IPS-18a (cell line): ENCODE measurements at regions not wholly inside any gene's neighbourhood (a gene's known extent, or its start where the extent isn't known, plus 50 kb on each side); places are given as distances from the start of the nearest gene placed in this dataset.

Experiments
- H3K27ac ChIP-seq: one replicate; pipeline ENCODE4 v1.5.1; 2013; ENCODE audit warnings: low read length
- H3K27me3 ChIP-seq: one replicate; pipeline ENCODE4 v1.6.1; 2013; ENCODE audit warnings: mild to moderate bottlenecking, low read length; ENCODE audit not compliant: control insufficient read depth, insufficient read depth
- H3K36me3 ChIP-seq: one replicate; pipeline ENCODE4 v1.6.1; 2013; ENCODE audit warnings: low read depth, low read length; ENCODE audit not compliant: control insufficient read depth
- H3K4me1 ChIP-seq: one replicate; pipeline ENCODE4 v1.6.1; 2013; ENCODE audit warnings: low read depth, low read length; ENCODE audit not compliant: control insufficient read depth
- H3K4me3 ChIP-seq: one replicate; pipeline ENCODE4 v1.5.1; 2013; ENCODE audit warnings: low read length
- H3K9ac ChIP-seq: one replicate; pipeline ENCODE4 v1.6.1; 2013; ENCODE audit warnings: mild to moderate bottlenecking, low read length, moderate library complexity
- H3K9me3 ChIP-seq: one replicate; pipeline ENCODE4 v1.6.1; 2013; ENCODE audit warnings: low read depth, low read length; ENCODE audit not compliant: control insufficient read depth

DNA sequence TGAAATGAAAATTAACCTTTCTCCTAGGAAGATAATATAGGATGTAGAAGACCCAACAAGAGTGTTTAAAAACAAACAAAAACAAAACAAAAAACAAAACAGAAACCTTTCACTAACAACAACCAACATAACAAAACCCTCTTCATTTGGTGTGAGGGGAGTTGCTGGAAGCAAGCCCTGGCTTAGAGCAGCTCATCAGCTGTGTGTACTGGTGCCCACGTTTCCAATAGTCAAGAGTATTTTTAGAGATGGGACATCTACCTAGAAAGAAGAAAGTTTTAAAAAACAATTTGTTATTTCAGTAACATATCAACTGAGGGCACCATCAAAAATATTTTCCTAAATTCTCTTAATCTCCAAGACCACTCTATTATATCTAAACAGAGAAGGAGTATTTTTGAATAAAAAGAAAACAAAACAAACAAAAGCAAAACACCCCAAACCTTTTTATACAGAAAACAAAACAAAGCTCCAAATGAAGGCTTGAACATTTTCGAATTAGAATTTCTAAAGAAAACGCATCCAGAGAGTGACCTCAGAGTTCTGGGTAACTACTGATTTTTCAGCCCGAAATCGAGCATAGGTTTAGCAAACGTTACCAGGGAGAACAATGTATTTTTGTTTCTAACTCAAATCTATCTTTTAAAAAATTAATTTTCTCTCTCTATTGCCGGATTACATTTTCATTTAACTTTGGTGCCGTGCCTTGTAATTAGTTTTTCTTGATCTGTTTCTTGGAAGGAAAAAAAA is 134.6 kb downstream of the INSIG2 start:
- Histone ChIP-seq H3K27ac (no peak overlapping the region), H3K9ac (peak overlapping the region; percentile 73), H3K9me3 (no peaks in the 10 kb centered on the region), H3K4me3 (peak overlapping the region; percentile 76), H3K27me3 (peaks cover 31% of the 10 kb centered on the region), H3K4me1 (peaks cover 21% of the 10 kb centered on the region), H3K36me3 (no peaks in the 10 kb centered on the region)

DNA sequence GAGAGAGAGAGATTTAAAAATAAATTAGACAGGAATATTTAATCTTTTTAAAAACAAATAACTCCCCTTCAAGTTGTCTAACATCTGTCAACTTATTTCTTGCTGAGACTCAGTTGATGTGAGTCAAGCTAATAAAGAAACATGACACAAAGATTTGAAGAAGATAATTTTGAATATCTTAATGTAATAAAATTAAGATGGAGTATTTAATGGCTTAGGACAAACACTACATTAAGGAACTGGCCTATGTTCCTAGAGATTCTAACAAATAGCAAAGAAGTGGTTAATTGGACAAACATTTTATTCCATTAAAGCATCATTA is 134.0 kb downstream of the INSIG2 start:
- no peak overlapping the region for H3K27ac ChIP-seq
- no peak overlapping the region for H3K9ac ChIP-seq

DNA sequence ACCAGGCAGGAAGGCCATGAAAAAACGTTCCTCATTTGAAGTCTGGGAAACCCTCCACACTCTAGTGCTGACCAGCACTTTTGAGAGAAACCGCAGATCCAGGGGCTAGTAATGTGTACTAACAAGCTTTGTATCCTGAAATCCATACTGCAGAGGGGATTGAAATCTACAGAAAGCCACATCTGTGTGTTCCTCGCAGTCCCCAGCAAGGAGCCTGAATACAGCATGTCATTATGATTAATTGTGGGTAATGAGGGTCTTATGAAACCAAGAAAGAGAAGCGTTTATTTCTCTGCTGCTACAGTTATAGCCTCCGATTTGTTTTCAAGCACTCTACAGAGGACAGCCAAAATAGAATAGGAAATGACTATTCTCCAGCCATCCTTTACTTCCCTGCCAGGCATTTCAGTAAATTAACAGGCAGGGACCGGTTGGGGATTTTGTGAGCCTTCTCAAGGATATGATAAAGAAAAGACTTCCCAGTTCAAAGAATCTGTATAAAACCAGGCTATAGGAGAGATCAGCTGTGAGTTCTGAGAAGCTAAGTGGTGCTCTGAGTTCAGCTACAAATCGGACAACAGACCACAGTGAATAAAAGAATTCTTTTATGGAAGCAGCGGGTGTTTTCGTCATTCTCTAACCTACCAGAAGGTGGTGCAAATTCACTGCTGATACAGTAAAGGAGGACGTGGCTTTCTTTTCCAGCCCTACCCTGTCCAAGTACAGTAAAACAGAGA is 133.4 kb downstream of the INSIG2 start:
- no peaks in the 10 kb centered on the region for H3K9me3 ChIP-seq

More for the DNA sequence above, 134.0 kb downstream of the INSIG2 start:
- H3K27me3 ChIP-seq = peaks cover 31% of the 10 kb centered on the region
- H3K4me3 ChIP-seq = no peak overlapping the region
- no peaks in the 10 kb centered on the region for H3K36me3 ChIP-seq
- no peaks in the 10 kb centered on the region for H3K9me3 ChIP-seq
- H3K4me1 ChIP-seq = peaks cover 21% of the 10 kb centered on the region

DNA sequence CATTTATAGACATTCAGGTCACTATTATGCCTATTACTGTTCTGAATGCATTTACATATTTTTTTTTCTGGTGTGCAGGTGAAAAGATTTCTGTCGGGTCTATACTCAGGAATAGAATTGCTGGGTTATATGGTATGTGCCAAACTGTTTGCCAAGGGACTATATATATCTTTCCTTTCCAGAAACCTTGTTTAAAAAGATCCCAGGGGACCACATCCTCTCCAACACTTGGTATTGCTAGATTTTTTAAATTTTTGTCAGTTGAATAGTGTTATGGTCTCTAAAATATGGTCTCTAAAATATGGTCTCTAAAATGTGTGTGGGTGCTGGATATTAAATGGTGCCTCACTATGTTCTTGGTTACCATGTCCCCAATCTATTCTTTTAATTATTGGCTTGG is 131.3 kb downstream of the INSIG2 start:
- H3K9ac ChIP-seq = no peak overlapping the region
- H3K36me3 ChIP-seq = no peaks in the 10 kb centered on the region
- no peaks in the 10 kb centered on the region for H3K9me3 ChIP-seq
- peaks cover 20% of the 10 kb centered on the region for H3K27me3 ChIP-seq
- peaks cover 12% of the 10 kb centered on the region for H3K4me1 ChIP-seq
- no peak overlapping the region for H3K4me3 ChIP-seq
- no peak overlapping the region for H3K27ac ChIP-seq

More for the DNA sequence above, 133.4 kb downstream of the INSIG2 start:
- H3K27me3 ChIP-seq = peaks cover 31% of the 10 kb centered on the region
- H3K27ac ChIP-seq = no peak overlapping the region
- H3K9ac ChIP-seq = no peak overlapping the region
- no peaks in the 10 kb centered on the region for H3K36me3 ChIP-seq
- peaks cover 21% of the 10 kb centered on the region for H3K4me1 ChIP-seq
- no peak overlapping the region for H3K4me3 ChIP-seq

DNA sequence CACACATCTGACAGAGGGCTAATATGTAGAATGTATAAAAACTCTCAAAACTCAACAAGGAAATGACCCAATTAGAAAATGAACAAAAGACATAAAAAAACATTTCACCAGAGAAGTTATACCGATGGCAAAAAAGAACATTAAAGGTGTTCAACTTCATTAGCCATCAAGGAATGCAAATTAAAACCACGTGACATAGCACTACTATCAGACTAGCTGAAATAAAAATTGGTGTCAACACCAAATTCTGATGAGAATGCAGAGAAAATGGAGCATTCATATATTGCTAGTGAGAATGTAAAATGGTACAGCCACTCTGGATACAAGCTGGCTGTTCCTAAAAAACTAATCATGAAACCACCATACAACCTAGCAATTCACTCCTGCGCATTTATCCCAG is 128.0 kb downstream of the INSIG2 start:
- Histone ChIP-seq H3K27me3 (no peaks in the 10 kb centered on the region), H3K4me3 (no peak overlapping the region), H3K4me1 (no peaks in the 10 kb centered on the region), H3K9ac (no peak overlapping the region), H3K36me3 (no peaks in the 10 kb centered on the region), H3K9me3 (no peaks in the 10 kb centered on the region), H3K27ac (no peak overlapping the region)

DNA sequence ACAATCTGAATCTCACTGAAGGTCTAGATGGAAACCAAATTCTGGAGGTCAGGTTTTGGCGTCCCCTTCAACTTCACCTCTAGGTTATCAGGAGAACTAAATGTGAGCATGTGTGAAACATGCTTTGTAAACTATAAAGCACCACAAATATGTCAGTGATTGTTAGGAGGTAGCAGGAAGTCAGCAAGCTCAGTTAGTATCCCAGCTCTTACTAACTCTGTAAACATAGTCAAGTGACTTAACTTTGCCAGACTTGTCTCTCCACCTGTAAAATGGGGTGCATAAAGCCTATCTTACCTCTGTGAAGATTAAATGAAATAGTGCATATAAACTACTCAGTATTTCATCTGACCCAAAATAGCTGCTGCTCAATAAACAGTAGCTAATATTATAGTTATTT is 121.5 kb downstream of the INSIG2 start:
- Histone ChIP-seq H3K9ac (no peak overlapping the region), H3K4me1 (no peaks in the 10 kb centered on the region), H3K4me3 (no peak overlapping the region), H3K36me3 (no peaks in the 10 kb centered on the region), H3K9me3 (no peaks in the 10 kb centered on the region), H3K27ac (no peak overlapping the region), H3K27me3 (no peaks in the 10 kb centered on the region)

DNA sequence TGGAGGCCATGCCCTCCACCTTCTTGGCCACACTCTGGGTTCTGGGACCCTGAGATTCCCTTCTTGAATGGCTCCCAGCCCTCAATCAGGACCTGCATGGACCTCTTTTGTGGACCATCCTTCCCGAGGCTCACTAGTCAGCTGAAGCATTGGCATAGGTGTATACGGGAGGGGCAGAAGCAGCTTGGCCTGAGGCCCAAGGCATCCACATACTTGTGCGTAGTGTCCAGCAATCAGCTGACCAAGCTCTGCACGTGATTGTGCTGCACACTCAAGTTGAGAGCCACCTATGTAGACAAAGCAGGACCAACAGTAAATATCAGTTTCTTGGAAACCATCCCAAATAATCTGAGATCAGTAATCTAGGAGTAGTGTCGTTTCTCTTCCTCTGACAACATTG is 119.6 kb downstream of the INSIG2 start:
- no peak overlapping the region for H3K27ac ChIP-seq
- H3K9me3 ChIP-seq = no peaks in the 10 kb centered on the region
- no peak overlapping the region for H3K9ac ChIP-seq
- H3K4me1 ChIP-seq = no peaks in the 10 kb centered on the region
- H3K27me3 ChIP-seq = no peaks in the 10 kb centered on the region
- H3K36me3 ChIP-seq = no peaks in the 10 kb centered on the region
- H3K4me3 ChIP-seq = no peak overlapping the region

DNA sequence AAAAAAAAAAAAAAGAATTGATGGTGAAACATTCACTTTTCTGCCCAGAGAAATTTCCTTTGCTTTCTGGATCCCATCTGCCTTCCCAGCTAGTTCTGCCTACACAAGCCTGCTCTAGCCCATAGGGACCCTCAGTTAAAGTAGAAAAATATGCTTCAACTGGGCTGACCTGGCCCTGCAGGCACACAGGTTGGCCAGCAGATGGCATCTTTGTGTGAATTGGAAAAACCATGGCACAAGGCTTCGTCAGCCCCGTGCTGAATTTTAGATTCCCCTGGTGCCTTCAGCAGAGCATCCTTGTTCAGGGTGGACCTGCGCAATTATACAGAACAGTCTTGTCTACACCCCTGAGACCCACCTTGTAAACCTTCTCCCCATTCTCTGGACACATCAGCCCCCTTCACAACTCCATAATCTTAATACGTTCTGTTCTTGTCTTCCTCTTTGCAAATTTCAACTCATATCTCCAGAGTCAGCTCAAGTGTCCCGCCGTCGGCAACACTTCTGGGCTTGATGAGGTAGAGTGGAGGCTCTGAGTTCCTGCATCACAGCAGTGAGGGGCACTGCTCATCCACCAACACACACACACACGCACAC is 114.5 kb downstream of the INSIG2 start:
- no peak overlapping the region for H3K27ac ChIP-seq
- H3K36me3 ChIP-seq = no peaks in the 10 kb centered on the region
- no peaks in the 10 kb centered on the region for H3K9me3 ChIP-seq
- H3K4me1 ChIP-seq = no peaks in the 10 kb centered on the region
- H3K27me3 ChIP-seq = no peaks in the 10 kb centered on the region
- no peak overlapping the region for H3K4me3 ChIP-seq
- no peak overlapping the region for H3K9ac ChIP-seq

DNA sequence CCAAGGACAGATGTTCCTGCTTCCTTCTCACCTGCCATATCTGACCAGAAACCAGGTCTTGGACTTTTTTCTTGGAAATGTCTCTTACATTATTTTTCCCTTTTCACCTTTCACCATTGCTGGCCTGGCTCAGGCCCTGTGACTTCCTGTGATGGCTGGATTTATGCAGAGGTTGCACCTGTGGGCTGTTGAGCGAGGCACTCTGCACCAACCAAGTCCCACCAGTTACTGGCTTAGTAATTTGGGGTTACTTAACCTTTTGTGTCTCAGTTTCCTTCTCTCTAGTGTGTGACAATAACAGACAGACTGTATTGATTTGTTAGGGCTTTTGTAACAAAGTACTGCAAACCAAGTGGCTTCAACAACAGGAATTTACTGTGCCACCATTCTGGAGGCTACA is 110.0 kb downstream of the INSIG2 start:
- Histone ChIP-seq H3K9ac (no peak overlapping the region), H3K27ac (no peak overlapping the region), H3K27me3 (no peaks in the 10 kb centered on the region), H3K4me1 (no peaks in the 10 kb centered on the region), H3K4me3 (no peak overlapping the region), H3K9me3 (no peaks in the 10 kb centered on the region), H3K36me3 (no peaks in the 10 kb centered on the region)

DNA sequence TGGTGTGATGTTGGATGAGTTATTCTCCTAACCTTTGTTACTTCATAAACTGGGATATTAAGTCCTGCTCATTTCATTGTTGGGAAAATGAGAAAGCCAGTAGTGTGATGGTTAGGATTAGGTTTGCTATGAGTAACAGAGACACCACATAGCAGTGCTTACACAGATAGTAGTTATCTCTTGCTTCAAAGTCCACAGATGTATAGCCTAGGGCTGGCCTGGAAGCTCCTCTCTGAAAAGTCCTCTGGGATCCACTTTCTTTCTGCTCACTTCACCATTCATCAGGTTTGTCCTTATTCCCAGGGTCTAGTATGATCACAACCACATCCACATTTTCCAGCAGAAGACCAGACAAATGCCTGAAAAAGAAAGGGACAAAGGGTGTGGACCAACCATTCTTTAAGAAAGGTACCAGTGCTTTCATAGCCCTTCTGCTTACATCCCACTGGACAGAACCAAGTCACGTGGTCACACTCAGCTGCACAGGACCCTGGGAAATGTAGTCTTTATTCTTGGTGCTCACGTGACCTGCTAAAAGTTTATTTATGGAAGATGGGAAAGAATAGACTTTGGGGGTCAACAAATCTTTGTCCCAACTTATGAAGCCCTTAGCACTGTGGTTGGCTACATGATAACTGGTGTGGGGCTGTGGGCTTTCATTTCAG is 108.9 kb downstream of the INSIG2 start:
- H3K9ac ChIP-seq = no peak overlapping the region
- H3K27me3 ChIP-seq = no peaks in the 10 kb centered on the region
- H3K9me3 ChIP-seq = no peaks in the 10 kb centered on the region
- H3K4me3 ChIP-seq = no peak overlapping the region
- H3K4me1 ChIP-seq = no peaks in the 10 kb centered on the region
- H3K27ac ChIP-seq = no peak overlapping the region
- no peaks in the 10 kb centered on the region for H3K36me3 ChIP-seq

DNA sequence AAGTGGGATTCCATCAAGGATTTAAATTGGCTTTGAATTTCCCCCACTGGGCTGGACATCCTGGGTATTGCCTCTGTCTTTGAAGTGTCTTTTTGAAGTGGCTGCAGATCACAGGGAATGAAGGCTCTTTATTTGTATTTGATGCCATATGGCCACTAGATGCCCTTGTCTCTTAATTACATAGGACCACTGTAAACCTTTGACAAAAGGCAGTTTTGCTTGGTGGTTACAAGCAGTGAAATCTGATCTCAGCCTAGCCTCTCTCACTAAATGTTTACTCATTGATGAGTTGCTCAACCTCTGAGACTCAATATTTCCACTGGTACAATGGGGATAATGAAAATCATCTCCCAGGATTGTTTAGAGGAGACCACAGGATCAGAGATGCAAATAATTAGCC is 102.2 kb downstream of the INSIG2 start:
- H3K9ac ChIP-seq = no peak overlapping the region
- no peaks in the 10 kb centered on the region for H3K36me3 ChIP-seq
- no peak overlapping the region for H3K4me3 ChIP-seq
- no peak overlapping the region for H3K27ac ChIP-seq
- H3K4me1 ChIP-seq = peaks cover 20% of the 10 kb centered on the region
- no peaks in the 10 kb centered on the region for H3K9me3 ChIP-seq
- peaks cover 11% of the 10 kb centered on the region for H3K27me3 ChIP-seq
